Gastroesophageal sphincter (tissue), 3 donors: ENCODE measurements at regions not wholly inside any gene's neighbourhood (a gene's known extent, or its start where the extent isn't known, plus 50 kb on each side); places are given as distances from the start of the nearest gene placed in this dataset.
"Not testable (repeated sequence)": the region's sequence is repeated elsewhere in the genome, so short reads cannot be mapped to it uniquely, and the experiment has no call there.

Source experiments
- EP300 ChIP-seq: sonication (generic); formaldehyde crosslinking; IDR thresholded peaks from one replicate; pipeline ENCODE4 v1.6.1; 2017; ENCODE audit warnings: antibody characterized with exemption, mild to moderate bottlenecking
- POLR2AphosphoS5 ChIP-seq: sonication (generic); formaldehyde crosslinking; IDR thresholded peaks from one replicate; pipeline ENCODE4 v1.6.1; 2017; ENCODE audit warnings: antibody characterized with exemption
- TF ChIP-seq, protein P1 (sequence below), 4 experiments: fragments of 200-600 bp in 2 of 4; fragments of 450-650 bp in 2 of 4; sonication (generic) in 1 of 4; IDR thresholded peaks; one replicate each; pipeline ENCODE4 v1.5.1; 2017 to 2019; ENCODE audit warnings: antibody characterized with exemption in 4 of 4, mild to moderate bottlenecking in 2 of 4, moderate library complexity in 2 of 4

DNA sequence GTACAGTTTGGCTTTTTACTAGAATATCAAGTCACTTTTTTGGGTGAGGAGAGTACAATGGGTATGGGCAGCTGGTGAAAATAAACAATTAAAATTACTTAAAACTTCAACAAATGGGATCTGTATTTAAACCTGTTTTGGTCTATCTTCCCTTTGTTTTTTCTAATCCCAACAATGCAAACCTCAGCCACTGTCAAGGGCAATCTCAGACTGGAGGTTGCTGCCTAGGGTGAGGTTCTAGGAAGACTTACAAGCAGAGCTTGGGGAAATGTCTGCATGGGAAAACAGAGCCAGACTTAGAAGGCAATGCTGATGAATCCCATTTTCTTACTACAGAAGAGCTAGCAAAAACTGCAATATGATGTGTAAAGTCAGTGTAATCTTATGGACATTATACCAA lies 1515.3 kb upstream of the TPTE start:
- TF ChIP-seq, protein P1, sequence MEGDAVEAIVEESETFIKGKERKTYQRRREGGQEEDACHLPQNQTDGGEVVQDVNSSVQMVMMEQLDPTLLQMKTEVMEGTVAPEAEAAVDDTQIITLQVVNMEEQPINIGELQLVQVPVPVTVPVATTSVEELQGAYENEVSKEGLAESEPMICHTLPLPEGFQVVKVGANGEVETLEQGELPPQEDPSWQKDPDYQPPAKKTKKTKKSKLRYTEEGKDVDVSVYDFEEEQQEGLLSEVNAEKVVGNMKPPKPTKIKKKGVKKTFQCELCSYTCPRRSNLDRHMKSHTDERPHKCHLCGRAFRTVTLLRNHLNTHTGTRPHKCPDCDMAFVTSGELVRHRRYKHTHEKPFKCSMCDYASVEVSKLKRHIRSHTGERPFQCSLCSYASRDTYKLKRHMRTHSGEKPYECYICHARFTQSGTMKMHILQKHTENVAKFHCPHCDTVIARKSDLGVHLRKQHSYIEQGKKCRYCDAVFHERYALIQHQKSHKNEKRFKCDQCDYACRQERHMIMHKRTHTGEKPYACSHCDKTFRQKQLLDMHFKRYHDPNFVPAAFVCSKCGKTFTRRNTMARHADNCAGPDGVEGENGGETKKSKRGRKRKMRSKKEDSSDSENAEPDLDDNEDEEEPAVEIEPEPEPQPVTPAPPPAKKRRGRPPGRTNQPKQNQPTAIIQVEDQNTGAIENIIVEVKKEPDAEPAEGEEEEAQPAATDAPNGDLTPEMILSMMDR (IDR thresholded peaks at IDR 0.05) = not testable (repeated sequence)
- not testable (repeated sequence) for TF ChIP-seq EP300, POLR2AphosphoS5
